PC-9 (cell line): ENCODE measurements at regions not wholly inside any gene's neighbourhood (a gene's known extent, or its start where the extent isn't known, plus 50 kb on each side); places are given as distances from the start of the nearest gene placed in this dataset.

Experiments
- BruUV-seq: library from RNA; stranded (reverse); fragments of 400-500 nt; replicated peaks from 2 replicates; lab custom pipeline; 2021; lab: Mats Ljungman, UMichigan
- CTCF ChIA-PET: fragments of 300-600 bp; sonication (Branson Sonifier 250); formaldehyde crosslinking; loops from one replicate; lab custom pipeline; 2022; ENCODE audit warnings: antibody characterized with exemption; lab: Charles Lee
- POLR2A ChIA-PET: fragments of 300-600 bp; sonication (Branson Sonifier 250); formaldehyde crosslinking; loops from one replicate; lab custom pipeline; 2022; ENCODE audit warnings: antibody characterized with exemption; ENCODE audit not compliant: unreplicated experiment; lab: Charles Lee
- DNase-seq, 2 experiments: peaks; one replicate each; pipeline versions ENCODE4 v3.0.0 to v3.0.0-alpha.2; 2015 to 2022; ENCODE audit warnings: mixed read lengths in 1 of 2
- H2AFZ ChIP-seq: fragments of 200-600 bp; sonication (generic); 2 replicates; pipeline ENCODE4 v1.8.1; 2017; ENCODE audit warnings: antibody characterized with exemption
- H3F3A ChIP-seq: fragments of 200-600 bp; sonication (generic); 2 replicates; pipeline ENCODE4 v1.8.1; 2017; ENCODE audit warnings: antibody characterized with exemption, mild to moderate bottlenecking, low read depth; ENCODE audit not compliant: insufficient read depth
- H3K27ac ChIP-seq: fragments of 200-600 bp; sonication (generic); 2 replicates; pipeline ENCODE4 v1.6.1; 2016; ENCODE audit warnings: mixed run types
- H3K27me3 ChIP-seq: fragments of 200-600 bp; sonication (generic); 2 replicates; pipeline ENCODE4 v1.6.1; 2016; ENCODE audit warnings: low read depth, mixed run types; ENCODE audit not compliant: insufficient read depth
- H3K36me3 ChIP-seq: fragments of 200-600 bp; sonication (generic); 2 replicates; pipeline ENCODE4 v1.6.1; 2016; ENCODE audit warnings: low read depth, mixed run types
- H3K4me1 ChIP-seq: fragments of 200-600 bp; sonication (generic); replicated peaks from 2 replicates; pipeline ENCODE4 v1.6.1; 2016; ENCODE audit warnings: mixed run types; ENCODE audit not compliant: insufficient read depth
- H3K4me2 ChIP-seq: fragments of 200-600 bp; sonication (generic); 2 replicates; pipeline ENCODE4 v1.6.1; 2017; ENCODE audit warnings: mixed run types
- H3K4me3 ChIP-seq: fragments of 200-600 bp; sonication (generic); 2 replicates; pipeline ENCODE4 v1.6.1; 2016; ENCODE audit warnings: mixed run types
- H3K79me2 ChIP-seq: fragments of 200-600 bp; sonication (generic); 2 replicates; pipeline ENCODE4 v1.6.1; 2017; ENCODE audit warnings: low read depth, mixed run types
- H3K9me2 ChIP-seq: fragments of 200-600 bp; sonication (generic); 2 replicates; pipeline ENCODE4 v1.8.1; 2017; ENCODE audit warnings: mild to moderate bottlenecking; ENCODE audit not compliant: insufficient read depth
- H3K9me3 ChIP-seq: fragments of 200-600 bp; sonication (generic); 2 replicates; pipeline ENCODE4 v1.8.1; 2016; ENCODE audit warnings: low read depth; ENCODE audit not compliant: insufficient read depth
- H4K20me1 ChIP-seq: fragments of 200-600 bp; sonication (generic); 2 replicates; pipeline ENCODE4 v1.8.1; 2017; ENCODE audit not compliant: insufficient read depth
- CTCF ChIP-seq: fragments of 200-600 bp; sonication (generic); conservative IDR thresholded peaks from 2 replicates; pipeline ENCODE4 v1.6.1; 2017; ENCODE audit warnings: mixed run types, antibody characterized with exemption, mild to moderate bottlenecking, moderate library complexity
- EZH2 ChIP-seq: fragments of 200-600 bp; sonication (generic); IDR thresholded peaks from 2 replicates; pipeline ENCODE4 v1.8.0; 2017; ENCODE audit warnings: antibody characterized with exemption, low read depth
- intact Hi-C: fragments of 100-400 bp; cut with micrococcal nuclease; formaldehyde crosslinking; loops from one replicate; pipeline ENCODE4 v1.10.0; 2022; ENCODE audit not compliant: unreplicated experiment

DNA sequence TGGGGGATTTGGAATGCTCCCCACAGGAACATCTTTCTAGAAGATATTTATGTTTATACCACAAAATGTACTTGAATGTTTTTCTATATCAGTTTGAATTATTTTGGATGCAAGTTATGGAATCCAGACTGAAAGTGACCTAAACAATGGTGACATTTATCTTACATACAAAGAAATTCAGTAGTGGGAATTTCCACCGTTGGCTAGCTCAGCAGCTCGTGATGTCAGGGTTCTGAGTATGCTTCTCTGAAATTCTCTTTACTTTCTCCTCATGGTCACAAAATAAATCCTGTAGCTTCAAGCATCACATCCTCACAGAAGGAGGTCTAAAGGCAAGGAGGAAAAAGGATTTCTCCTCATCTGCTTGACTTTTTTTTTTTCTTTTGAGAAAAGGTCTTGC lies 105.3 kb downstream of the AKAIN1 start:
- TF ChIP-seq CTCF: no peak
- TF ChIP-seq EZH2: no peak
- intact Hi-C loops: no loop called here
- no peaks in the 10 kb centered on the region for H3K36me3 ChIP-seq
- H3K4me3 ChIP-seq: no peak overlapping the region
- H3K79me2 ChIP-seq: no peaks in the 10 kb centered on the region
- H3K27me3 ChIP-seq: no peaks in the 10 kb centered on the region
- ChIA-PET POLR2A (no interaction called here), CTCF (no interaction called here)
- no peaks in the 10 kb centered on the region for H3F3A ChIP-seq
- no peaks in the 10 kb centered on the region for H3K9me2 ChIP-seq
- no peaks in the 10 kb centered on the region for H3K9me3 ChIP-seq
- H4K20me1 ChIP-seq: no peaks in the 10 kb centered on the region
- DNase-seq: no peak
- no TSS peak for BruUV-seq
- H2AFZ ChIP-seq: no peak overlapping the region
- no peak overlapping the region for H3K27ac ChIP-seq
- no peak overlapping the region for H3K4me2 ChIP-seq
- H3K4me1 ChIP-seq: no peaks in the 10 kb centered on the region

- no TSS peak for BruUV-seq
- POLR2A ChIA-PET: no interaction called here
- no peaks in the 10 kb centered on the region for H4K20me1 ChIP-seq
- no peaks in the 10 kb centered on the region for H3F3A ChIP-seq
- no peak overlapping the region for H2AFZ ChIP-seq
- CTCF ChIA-PET: no interaction called here
- no peaks in the 10 kb centered on the region for H3K9me2 ChIP-seq
- H3K4me1 ChIP-seq: no peaks in the 10 kb centered on the region
- H3K27ac ChIP-seq: no peak overlapping the region
- intact Hi-C loops: loop anchor here (10.0 kb wide), 1 partner anchor 1450 kb away; no protein-coding TSS in a partner anchor
- DNase-seq: no peak
- no peak for TF ChIP-seq EZH2
- TF ChIP-seq CTCF: no peak
- no peaks in the 10 kb centered on the region for H3K36me3 ChIP-seq
- no peaks in the 10 kb centered on the region for H3K79me2 ChIP-seq
- H3K27me3 ChIP-seq: no peaks in the 10 kb centered on the region
- H3K9me3 ChIP-seq: no peaks in the 10 kb centered on the region
- no peak overlapping the region for H3K4me3 ChIP-seq
- H3K4me2 ChIP-seq: no peak overlapping the region
Measured at GRCh38 chr18:5075297-5075696, 121.8 kb downstream of the AKAIN1 start.

GRCh38 chr18:5073026-5073944 lies 123.8 kb downstream of the AKAIN1 start:
- Histone ChIP-seq H3K79me2 (no peaks in the 10 kb centered on the region), H3K4me3 (no peak overlapping the region), H3F3A (no peaks in the 10 kb centered on the region), H3K4me2 (no peak overlapping the region), H4K20me1 (no peaks in the 10 kb centered on the region), H3K9me3 (no peaks in the 10 kb centered on the region), H3K27ac (no peak overlapping the region), H3K4me1 (no peaks in the 10 kb centered on the region), H2AFZ (no peak overlapping the region), H3K27me3 (no peaks in the 10 kb centered on the region), H3K36me3 (no peaks in the 10 kb centered on the region), H3K9me2 (no peaks in the 10 kb centered on the region)
- POLR2A ChIA-PET: no interaction called here
- TF ChIP-seq EZH2 (no peak), CTCF (peak; percentile 45)
- no peak for DNase-seq
- CTCF ChIA-PET: no interaction called here
- intact Hi-C loops: loop anchor here (10.0 kb wide), 1 partner anchor 1452 kb away; no protein-coding TSS in a partner anchor
- BruUV-seq: no TSS peak
